ENCODE measurements at regions not wholly inside any gene's neighbourhood (a gene's known extent, or its start where the extent isn't known, plus 50 kb on each side); places are given as distances from the start of the nearest gene placed in this dataset.

GRCh38 chr6:134609716-134610261, 291.9 kb upstream of the SGK1 start:
- intact Hi-C loops (cut with DNase I), result no loop called here
- 80 to 93% methylated on average over 1 of the region's 1 CpG for WGBS, 2 donors

GRCh38 chr6:134607411-134607810, 289.5 kb upstream of the SGK1 start:
- no peak overlapping the region for H3K27ac ChIP-seq
- no peak for TF ChIP-seq POLR2A (IDR thresholded peaks at IDR 0.05)
- TF ChIP-seq EP300 (IDR thresholded peaks at IDR 0.05), result no peak
- TF ChIP-seq CTCF (IDR thresholded peaks at IDR 0.05), result no peak
- no peak for TF ChIP-seq POLR2AphosphoS5 (IDR thresholded peaks at IDR 0.05)
- no peaks in the 10 kb centered on the region for H3K27me3 ChIP-seq
- no peak for DNase-seq
- no peak overlapping the region for H3K4me3 ChIP-seq
- WGBS, 2 donors, result 85 to 90% methylated on average over 1 of the region's 1 CpG
- no peaks in the 10 kb centered on the region for H3K9me3 ChIP-seq
- peaks cover 0 to 7% (median 0%) of the 10 kb centered on the region in 4 donors for H3K4me1 ChIP-seq
- H3K36me3 ChIP-seq, result no peaks in the 10 kb centered on the region
- intact Hi-C loops (cut with DNase I), result no loop called here

More at GRCh38 chr6:134609716-134610261, 291.9 kb upstream of the SGK1 start:
- no peak overlapping the region for H3K27ac ChIP-seq
- H3K4me1 ChIP-seq, result peaks cover 0 to 7% (median 0%) of the 10 kb centered on the region in 4 donors
- no peaks in the 10 kb centered on the region for H3K36me3 ChIP-seq
- DNase-seq, result no peak
- H3K27me3 ChIP-seq, result no peaks in the 10 kb centered on the region
- H3K4me3 ChIP-seq, result no peak overlapping the region
- TF ChIP-seq POLR2A (IDR thresholded peaks at IDR 0.05) (no peak), EP300 (IDR thresholded peaks at IDR 0.05) (no peak), CTCF (IDR thresholded peaks at IDR 0.05) (no peak), POLR2AphosphoS5 (IDR thresholded peaks at IDR 0.05) (no peak)
- H3K9me3 ChIP-seq, result no peaks in the 10 kb centered on the region

DNA sequence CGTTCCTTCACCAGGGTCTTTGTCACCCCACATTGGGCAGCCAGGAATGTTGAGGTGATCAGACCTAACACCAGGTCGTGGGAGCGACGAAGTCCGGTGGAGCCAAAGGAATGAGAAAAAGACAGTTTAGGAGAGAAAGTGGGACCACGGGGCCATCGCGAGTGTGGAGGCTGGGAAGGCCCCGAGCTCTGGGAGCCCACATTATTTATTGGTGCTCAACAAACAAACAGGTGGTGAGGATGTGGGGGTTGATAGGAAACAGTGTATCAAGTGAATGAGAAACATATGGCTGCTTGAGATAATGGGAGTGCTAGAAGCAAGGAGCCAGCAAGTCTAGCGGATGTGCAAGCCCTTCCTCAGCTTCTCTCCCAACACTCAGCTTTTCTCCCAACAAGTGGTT, 287.1 kb upstream of the SGK1 start:
- 93 to 95% methylated on average over 10 of the region's 10 CpGs for WGBS, 2 donors
- no peak for DNase-seq
- no peak overlapping the region for H3K27ac ChIP-seq
- no peaks in the 10 kb centered on the region for H3K36me3 ChIP-seq
- intact Hi-C loops (cut with DNase I), result no loop called here
- peaks cover 0 to 6% (median 0%) of the 10 kb centered on the region in 4 donors for H3K4me1 ChIP-seq
- H3K9me3 ChIP-seq, result peaks cover 0 to 3% (median 0%) of the 10 kb centered on the region in 4 donors
- no peaks in the 10 kb centered on the region for H3K27me3 ChIP-seq
- no peak overlapping the region for H3K4me3 ChIP-seq
- no peak for TF ChIP-seq POLR2A (IDR thresholded peaks at IDR 0.05)
- TF ChIP-seq CTCF (IDR thresholded peaks at IDR 0.05), result no peak
- no peak for TF ChIP-seq EP300 (IDR thresholded peaks at IDR 0.05)
- TF ChIP-seq POLR2AphosphoS5 (IDR thresholded peaks at IDR 0.05), result no peak

GRCh38 chr6:134604014-134604676, 286.2 kb upstream of the SGK1 start:
- TF ChIP-seq POLR2A (IDR thresholded peaks at IDR 0.05) (no peak), POLR2AphosphoS5 (IDR thresholded peaks at IDR 0.05) (no peak), CTCF (IDR thresholded peaks at IDR 0.05) (no peak), EP300 (IDR thresholded peaks at IDR 0.05) (no peak)
- Histone ChIP-seq H3K27me3 (no peaks in the 10 kb centered on the region), H3K4me1 (no peaks in the 10 kb centered on the region), H3K4me3 (no peak overlapping the region), H3K36me3 (no peaks in the 10 kb centered on the region), H3K27ac (no peak overlapping the region), H3K9me3 (peaks cover 0 to 3% (median 0%) of the 10 kb centered on the region in 4 donors)
- no peak for DNase-seq
- 88 to 90% methylated on average over 20 of the region's 20 CpGs for WGBS, 2 donors
- intact Hi-C loops (cut with DNase I), result no loop called here
